Hematopoietic multipotent progenitor cell treated with erythropoietin and hydrocortisone succinate and interleukin-3 and kit ligand, for 4 days (in vitro differentiated cells): ENCODE measurements at regions not wholly inside any gene's neighbourhood (a gene's known extent, or its start where the extent isn't known, plus 50 kb on each side); places are given as distances from the start of the nearest gene placed in this dataset.
A peak's percentile ranks its signal among the peaks of the same experiment; 100 is the strongest.

Source experiments
- DNase-seq: peaks from one replicate; pipeline ENCODE4 v3.0.0-alpha.2; 2015

DNA sequence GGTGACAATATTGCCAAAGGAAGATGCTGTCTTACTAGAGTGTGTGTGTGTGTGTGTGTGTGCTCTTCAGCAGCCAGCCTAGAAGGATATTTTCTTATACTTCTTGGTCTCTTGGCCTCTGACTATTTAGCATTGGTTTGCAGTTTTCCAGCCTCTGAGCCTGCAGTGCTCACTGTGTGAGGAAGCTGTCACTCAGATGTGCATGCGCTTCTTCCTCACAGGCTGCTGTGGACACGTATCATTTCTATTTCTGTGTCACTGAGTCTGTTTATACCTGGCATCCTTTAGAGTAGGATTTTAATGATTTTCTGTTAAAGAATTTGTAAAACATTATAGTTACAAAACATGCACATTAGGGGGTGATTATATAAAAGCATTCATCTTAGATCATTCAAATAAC lies 83.3 kb downstream of the ALDH8A1 start:
- DNase-seq, result no peak

GRCh38 chr6:134864558-134864957 lies 85.3 kb downstream of the ALDH8A1 start:
- no peak for DNase-seq

GRCh38 chr6:134863763-134864510 lies 86.0 kb downstream of the ALDH8A1 start:
- DNase-seq, result no peak

DNA sequence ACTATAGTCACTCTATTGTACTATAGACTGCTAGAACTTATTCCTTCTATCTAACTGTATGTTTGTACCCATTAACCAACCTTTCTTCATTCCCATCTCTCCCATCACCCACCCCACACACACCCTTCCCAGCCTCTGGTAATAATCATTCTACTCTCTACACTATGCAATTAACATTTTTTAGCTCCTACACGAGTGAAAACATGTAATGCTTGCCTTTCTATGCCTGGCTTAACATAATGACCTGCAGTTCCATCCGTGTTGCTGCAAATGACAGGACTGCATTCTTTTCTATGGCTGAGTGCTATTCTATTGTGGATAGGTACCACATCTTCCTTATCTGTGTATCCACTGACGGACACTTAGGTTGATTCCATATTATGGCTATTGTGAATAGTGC lies 95.5 kb downstream of the ALDH8A1 start:
- no peak for DNase-seq

DNA sequence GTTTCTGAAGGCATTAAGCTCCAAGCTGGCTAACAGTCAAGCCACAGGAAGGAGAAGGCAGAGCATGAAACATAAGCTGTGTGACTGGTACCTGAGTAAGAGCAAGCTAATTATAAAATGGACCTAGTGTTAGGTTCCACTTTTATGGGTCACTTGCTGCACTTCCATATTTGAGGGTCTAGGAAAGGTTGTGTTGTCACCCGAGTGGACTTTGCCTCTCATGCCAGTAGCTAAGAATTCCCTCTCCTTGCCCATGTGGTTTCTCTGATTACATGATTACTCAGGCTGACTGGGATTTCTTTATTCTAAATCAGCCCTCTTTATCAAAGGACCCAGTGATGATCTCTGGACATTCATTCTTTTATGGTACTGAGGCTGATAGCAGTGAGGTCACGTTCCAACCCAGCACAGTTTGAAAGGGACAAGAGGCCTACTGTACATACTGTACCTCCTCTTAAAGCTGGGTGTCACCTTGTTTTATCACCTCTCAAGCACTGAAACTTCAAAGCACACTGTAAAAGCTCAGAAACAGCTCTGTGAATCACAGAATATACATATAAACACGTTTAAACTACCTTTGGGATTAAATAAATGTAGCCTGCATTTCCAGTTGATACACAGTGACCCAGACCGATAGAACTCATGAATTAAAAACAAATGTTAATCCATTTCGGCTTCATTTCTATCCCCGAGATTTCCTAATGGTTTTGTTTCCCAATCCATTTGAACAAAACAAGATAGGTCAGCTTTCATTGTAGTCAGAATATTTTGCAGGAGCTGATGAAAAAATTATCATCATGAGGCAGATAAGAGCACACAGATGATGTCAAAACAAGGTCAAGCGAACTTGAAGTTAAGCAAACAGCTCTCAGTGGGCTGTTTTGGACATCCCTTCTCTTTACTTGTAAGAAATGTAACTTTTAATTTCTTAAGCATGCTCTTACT lies 96.5 kb downstream of the ALDH8A1 start:
- no peak for DNase-seq

- DNase-seq, result no peak
Observed at GRCh38 chr6:134851548-134851947, 98.4 kb downstream of the ALDH8A1 start.

GRCh38 chr6:134850721-134851305 lies 99.1 kb downstream of the ALDH8A1 start:
- DNase-seq, result no peak

DNA sequence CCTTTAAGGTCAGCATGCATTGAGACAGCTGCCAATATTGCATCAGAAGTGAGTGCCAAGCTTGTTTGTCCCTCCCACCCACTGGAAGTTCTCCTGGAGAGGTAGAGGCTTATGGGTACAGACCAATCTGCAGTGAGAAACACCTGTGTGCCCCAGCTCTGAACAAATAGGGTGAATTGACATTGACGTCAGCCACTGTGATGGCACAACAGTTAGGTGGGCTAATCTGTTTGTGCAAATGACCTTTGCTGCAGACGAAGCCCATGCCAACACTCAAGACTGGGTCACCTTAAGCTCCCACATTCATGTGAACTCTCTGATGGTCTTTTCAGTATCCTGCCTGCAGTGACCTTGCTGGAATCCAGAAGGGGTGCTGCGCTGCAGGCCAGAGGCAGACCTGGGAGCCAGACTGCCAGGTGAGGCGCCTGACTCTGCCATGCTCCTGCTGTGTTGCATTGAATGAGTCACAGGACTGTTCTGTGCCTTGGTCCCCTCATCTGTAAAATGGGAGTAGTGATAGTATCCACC lies 99.9 kb downstream of the ALDH8A1 start:
- DNase-seq, result no peak

DNA sequence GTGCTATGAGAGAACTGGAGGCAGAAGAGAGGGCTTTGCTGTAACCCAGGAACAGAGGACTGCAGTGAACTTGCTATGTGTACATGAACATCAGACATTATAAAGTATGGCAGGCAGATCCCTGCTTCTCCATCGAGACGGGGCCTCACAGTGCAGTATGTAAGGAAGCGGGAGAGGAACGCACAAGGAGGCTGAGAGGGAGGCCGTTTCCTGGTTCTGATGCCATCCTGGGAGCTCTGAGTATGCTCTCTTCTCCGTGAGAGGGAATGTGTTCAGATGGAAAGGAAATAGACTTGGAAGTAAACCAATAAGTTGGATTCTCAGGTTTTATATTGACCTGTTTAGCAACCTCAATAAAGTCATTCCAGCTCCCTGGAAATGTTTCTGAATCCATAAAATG lies 101.8 kb downstream of the ALDH8A1 start:
- DNase-seq, result no peak

DNA sequence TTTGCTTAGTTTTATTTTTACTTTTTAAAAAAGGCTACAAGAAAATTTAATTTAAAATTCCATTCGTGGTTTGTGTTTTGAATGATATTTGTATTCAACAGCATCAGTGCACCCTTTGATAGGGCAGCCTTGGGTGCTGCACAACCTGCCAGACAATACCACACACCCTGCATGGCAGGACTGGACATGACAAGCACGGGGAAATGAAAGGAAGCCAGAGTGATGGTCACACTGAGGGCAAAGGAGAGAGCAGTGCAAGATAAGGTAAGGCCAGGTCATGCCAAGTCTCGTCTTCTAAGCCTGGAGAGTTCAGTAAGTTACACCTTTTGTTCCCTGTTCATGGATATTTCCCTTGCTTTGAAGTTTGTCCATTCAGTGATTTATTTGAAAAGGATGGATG lies 103.0 kb downstream of the ALDH8A1 start:
- no peak for DNase-seq

DNA sequence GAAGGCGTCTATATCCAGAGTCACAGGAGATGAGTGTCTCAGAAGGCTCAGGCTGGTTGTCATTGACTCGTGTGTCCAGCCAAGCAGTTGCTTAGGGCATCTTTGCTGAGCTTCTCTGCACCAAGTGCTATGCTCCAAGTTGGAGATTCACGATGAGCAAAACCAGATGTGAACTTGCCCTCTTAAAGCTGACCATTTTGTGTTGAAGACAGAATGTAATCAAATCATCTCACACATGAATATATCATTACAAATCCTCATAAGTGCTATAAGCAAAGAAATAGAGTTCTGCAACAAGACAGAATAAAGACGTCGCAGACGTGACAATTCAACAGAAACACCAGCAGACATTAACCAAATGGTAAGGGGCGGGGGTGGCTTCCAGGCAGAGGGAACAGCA lies 103.9 kb downstream of the ALDH8A1 start:
- no peak for DNase-seq

GRCh38 chr6:134844120-134844519 lies 105.8 kb downstream of the ALDH8A1 start:
- no peak for DNase-seq

- no peak for DNase-seq
Observed at GRCh38 chr6:134840086-134840867, 109.6 kb downstream of the ALDH8A1 start.

DNA sequence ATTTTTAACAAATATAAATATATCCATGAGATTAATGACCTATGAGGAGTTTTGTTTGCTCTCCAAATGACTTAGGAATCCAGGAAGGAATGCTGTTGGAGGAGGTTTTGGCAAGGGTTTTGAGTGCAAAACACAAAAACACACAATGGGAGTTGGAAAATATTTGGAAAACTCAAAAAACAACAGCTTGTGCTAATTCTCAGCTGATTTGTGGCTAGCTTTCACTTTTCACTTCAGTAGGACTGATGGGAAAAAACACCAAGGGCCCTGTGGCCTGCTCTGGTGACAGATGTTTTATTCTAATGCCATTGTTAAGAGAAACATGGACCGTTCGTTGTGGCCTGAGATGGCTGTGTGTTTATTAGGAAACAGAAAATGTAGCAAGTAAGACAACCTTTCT lies 113.9 kb downstream of the ALDH8A1 start:
- no peak for DNase-seq

DNA sequence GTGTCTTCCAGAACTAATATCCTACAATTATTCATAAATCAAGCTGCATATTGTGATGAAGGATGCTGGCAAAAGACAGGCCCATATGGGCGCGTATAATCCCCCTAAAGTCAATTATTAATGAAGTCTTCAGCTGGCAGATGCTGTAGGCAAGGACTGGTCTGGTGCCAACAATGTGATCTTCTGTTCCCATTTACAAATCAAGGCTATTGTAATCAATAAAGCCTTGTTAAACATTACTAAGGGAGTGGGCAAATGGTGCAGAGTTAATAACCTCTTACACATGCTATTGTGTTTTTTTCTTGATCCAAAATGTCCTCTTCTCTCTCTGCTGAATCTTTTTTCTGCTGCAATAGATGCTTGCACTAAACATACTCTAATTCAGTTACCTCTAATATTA lies 119.0 kb downstream of the ALDH8A1 start:
- no peak for DNase-seq

DNA sequence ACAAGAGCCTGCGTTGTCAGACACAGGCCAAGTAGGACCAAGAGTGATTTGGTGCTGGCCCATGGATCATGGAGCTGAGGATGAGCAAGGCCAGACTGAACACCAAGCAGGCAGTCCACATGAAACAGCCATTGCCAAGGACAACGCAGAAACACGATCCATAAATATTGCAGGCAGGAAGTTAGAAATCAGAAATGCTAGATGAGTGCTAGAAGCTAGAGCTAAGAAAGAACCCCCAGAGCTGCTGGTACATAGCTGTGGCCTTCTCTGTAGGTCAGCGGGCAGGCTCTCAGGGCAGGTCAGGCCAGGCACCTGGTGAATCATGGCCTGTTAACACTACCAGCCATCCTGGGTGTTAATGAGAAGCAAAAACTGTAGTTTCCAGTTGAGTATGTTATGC lies 119.7 kb downstream of the ALDH8A1 start:
- no peak for DNase-seq

GRCh38 chr6:134828641-134829040 lies 121.3 kb downstream of the ALDH8A1 start:
- DNase-seq, result no peak

- no peak for DNase-seq
Observed at GRCh38 chr6:134826889-134827737, 122.8 kb downstream of the ALDH8A1 start.

DNA sequence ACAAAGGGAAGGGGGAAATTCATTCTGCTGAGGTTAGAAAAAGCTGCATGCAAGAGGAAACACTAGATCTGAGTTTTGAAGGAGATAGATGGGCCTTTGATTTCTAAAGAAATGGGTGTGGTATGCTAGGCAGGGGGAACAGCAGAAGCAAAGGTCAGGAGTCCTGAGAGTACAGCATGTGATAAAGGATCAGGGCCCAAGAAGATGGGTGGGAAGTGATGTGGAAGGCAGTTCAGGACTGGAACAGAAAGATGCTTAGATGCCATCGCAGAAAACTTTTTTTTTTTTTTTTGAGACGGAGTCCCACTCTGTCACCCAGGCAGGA lies 126.2 kb downstream of the ALDH8A1 start:
- DNase-seq, result no peak

DNA sequence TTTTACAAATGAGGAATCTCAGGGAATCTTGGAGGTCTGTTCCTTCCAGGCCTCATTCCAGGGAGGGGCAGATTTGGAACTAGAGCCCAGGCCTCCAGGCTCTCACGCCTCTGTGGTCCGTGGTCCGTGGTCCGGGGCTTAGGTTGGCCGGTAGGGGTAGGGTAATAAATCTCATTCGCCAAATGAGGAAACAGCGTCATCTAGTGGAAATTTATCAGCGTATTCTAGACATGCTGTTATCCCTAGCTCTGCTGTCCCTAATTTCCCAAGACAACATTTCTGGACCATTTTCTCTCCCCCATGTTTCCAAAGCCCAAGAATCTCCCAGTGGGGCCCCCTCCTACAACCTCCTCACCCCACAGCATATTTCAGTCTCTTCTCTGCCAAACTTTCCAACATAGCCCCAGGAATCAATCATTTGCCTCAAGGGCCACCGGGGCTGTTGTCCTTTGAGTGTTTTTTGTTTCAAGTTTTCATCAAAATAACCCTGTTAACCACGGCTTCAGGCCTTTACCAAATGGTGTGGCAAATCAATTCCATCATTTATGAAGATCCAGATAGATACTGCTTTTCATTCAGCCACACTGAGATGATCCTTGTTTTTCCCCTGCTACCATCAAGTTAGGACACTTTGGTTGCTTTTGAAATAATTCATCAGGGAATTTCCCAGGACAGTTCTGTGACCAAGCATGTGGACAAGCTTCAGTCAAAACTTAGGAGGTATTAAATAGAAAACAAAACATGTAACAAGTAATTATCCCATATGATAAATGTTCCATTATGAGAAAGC lies 126.8 kb downstream of the ALDH8A1 start:
- peak; percentile 88 for DNase-seq
